Neural cell (in vitro differentiated cells): ENCODE measurements at regions not wholly inside any gene's neighbourhood (a gene's known extent, or its start where the extent isn't known, plus 50 kb on each side); places are given as distances from the start of the nearest gene placed in this dataset.

Experiments
- H2AFZ ChIP-seq: fragments of 200-600, 300-800 bp; sonication (generic), shearing (Covaris generic); 2 replicates; pipeline ENCODE4 v1.6.0; 2014; ENCODE audit warnings: low read depth, mild to moderate bottlenecking, antibody characterized with exemption, low read length, moderate library complexity
- H3F3A ChIP-seq: fragments of 200-600 bp; shearing (Covaris generic); 2 replicates; pipeline ENCODE4 v1.6.1; 2016; ENCODE audit warnings: mild to moderate bottlenecking, moderate library complexity, mixed read lengths, antibody characterized with exemption, low read length; ENCODE audit not compliant: insufficient read depth, poor library complexity, severe bottlenecking
- H3K27ac ChIP-seq: fragments of 200-600, 300-800 bp; sonication (generic), shearing (Covaris generic); 2 replicates; pipeline ENCODE4 v1.5.1; 2014; ENCODE audit warnings: mild to moderate bottlenecking, low read length, moderate library complexity
- H3K27me3 ChIP-seq: fragments of 300-800, 200-600 bp; sonication (generic), shearing (Covaris generic); 2 replicates; pipeline ENCODE4 v1.6.0; 2014; ENCODE audit warnings: mild to moderate bottlenecking, low read depth, low read length, moderate library complexity; ENCODE audit not compliant: insufficient read depth
- H3K36me3 ChIP-seq: fragments of 300-800, 200-600 bp; sonication (generic), shearing (Covaris generic); 2 replicates; pipeline ENCODE4 v1.5.1; 2014; ENCODE audit warnings: mild to moderate bottlenecking, antibody characterized with exemption, low read length, moderate library complexity; ENCODE audit not compliant: insufficient read depth
- H3K4me2 ChIP-seq: fragments of 300-800, 200-600 bp; sonication (generic), shearing (Covaris generic); 2 replicates; pipeline ENCODE4 v1.6.0; 2014; ENCODE audit warnings: mild to moderate bottlenecking, low read length
- H3K4me3 ChIP-seq: fragments of 300-800, 200-600 bp; sonication (generic), shearing (Covaris generic); 2 replicates; pipeline ENCODE4 v1.5.1; 2014; ENCODE audit warnings: mild to moderate bottlenecking, low read length, moderate library complexity
- H3K79me2 ChIP-seq: fragments of 200-600 bp; shearing (Covaris generic); replicated peaks from 2 replicates; pipeline ENCODE4 v1.6.0; 2014; ENCODE audit warnings: mild to moderate bottlenecking, low read length, moderate library complexity; ENCODE audit not compliant: insufficient read depth
- H3K9ac ChIP-seq: fragments of 300-800, 200-600 bp; sonication (generic), shearing (Covaris generic); 2 replicates; pipeline ENCODE4 v1.6.1; 2016; ENCODE audit warnings: mild to moderate bottlenecking, low read length, mixed read lengths
- H3K9me2 ChIP-seq: fragments of 200-600 bp; shearing (Covaris generic); 2 replicates; pipeline ENCODE4 v1.6.1; 2016; ENCODE audit warnings: mild to moderate bottlenecking, low read length, mixed read lengths; ENCODE audit not compliant: insufficient read depth
- H3K9me3 ChIP-seq: fragments of 200-600, 300-800 bp; sonication (generic), shearing (Covaris generic); 2 replicates; pipeline ENCODE4 v1.6.1; 2016; ENCODE audit warnings: mild to moderate bottlenecking, mixed run types, low read length, moderate library complexity, mixed read lengths
- H4K20me1 ChIP-seq: fragments of 200-600 bp; shearing (Covaris generic); 2 replicates; pipeline ENCODE4 v1.6.1; 2016; ENCODE audit warnings: mild to moderate bottlenecking, mixed run types; ENCODE audit not compliant: insufficient read depth
- CTCF ChIP-seq: fragments of 450-650 bp; IDR thresholded peaks from 2 replicates; pipeline ENCODE4 v1.5.1; 2014; ENCODE audit warnings: antibody characterized with exemption, mild to moderate bottlenecking, moderate library complexity; ENCODE audit not compliant: poor library complexity, severe bottlenecking
- EP300 ChIP-seq: fragments of 450-650 bp; conservative IDR thresholded peaks from 2 replicates; pipeline ENCODE4 v1.6.1; 2014; ENCODE audit warnings: antibody characterized with exemption, mild to moderate bottlenecking, moderate library complexity; ENCODE audit not compliant: poor library complexity, severe bottlenecking
- EZH2 ChIP-seq: fragments of 200-600, 300-800 bp; shearing (Covaris generic), sonication (generic); IDR thresholded peaks from 2 replicates; pipeline ENCODE4 v1.6.1; 2014; ENCODE audit warnings: antibody characterized with exemption, low read length, borderline replicate concordance, mild to moderate bottlenecking; ENCODE audit not compliant: insufficient read depth, poor library complexity, severe bottlenecking
- MXI1 ChIP-seq: fragments of 450-650 bp; conservative IDR thresholded peaks from 2 replicates; pipeline ENCODE4 v1.6.1; 2014; ENCODE audit warnings: antibody characterized with exemption, mild to moderate bottlenecking; ENCODE audit not compliant: poor library complexity, severe bottlenecking
- POLR2AphosphoS5 ChIP-seq: IDR thresholded peaks from 2 replicates; pipeline ENCODE4 v1.6.1; 2012
- RAD21 ChIP-seq: fragments of 450-650 bp; conservative IDR thresholded peaks from 2 replicates; pipeline ENCODE4 v1.6.1; 2014; ENCODE audit warnings: antibody characterized with exemption, mild to moderate bottlenecking, moderate library complexity
- REST ChIP-seq: IDR thresholded peaks from 2 replicates; pipeline ENCODE4 v1.6.1; 2012; ENCODE audit warnings: borderline replicate concordance
- SMC3 ChIP-seq: fragments of 450-650 bp; conservative IDR thresholded peaks from 2 replicates; pipeline ENCODE4 v1.6.1; 2014; ENCODE audit warnings: antibody characterized with exemption, mild to moderate bottlenecking, moderate library complexity; ENCODE audit not compliant: poor library complexity
- TAF1 ChIP-seq: IDR thresholded peaks from 2 replicates; pipeline ENCODE4 v1.6.1; 2012; ENCODE audit warnings: low read depth

- no peak overlapping the region for H3K4me2 ChIP-seq
- H3K9me3 ChIP-seq, result no peaks in the 10 kb centered on the region
- H3K79me2 ChIP-seq, result no peaks in the 10 kb centered on the region
- TF ChIP-seq EP300, result no peak
- no peak for TF ChIP-seq CTCF
- TF ChIP-seq REST, result no peak
- TF ChIP-seq TAF1, result no peak
- no peak for TF ChIP-seq EZH2
- no peak for TF ChIP-seq SMC3
- no peak for TF ChIP-seq RAD21
- TF ChIP-seq POLR2AphosphoS5, result no peak
- no peak for TF ChIP-seq MXI1
- H3K4me3 ChIP-seq, result no peak overlapping the region
- no peaks in the 10 kb centered on the region for H3K36me3 ChIP-seq
- H4K20me1 ChIP-seq, result no peaks in the 10 kb centered on the region
- no peak overlapping the region for H2AFZ ChIP-seq
- no peaks in the 10 kb centered on the region for H3F3A ChIP-seq
- no peaks in the 10 kb centered on the region for H3K9me2 ChIP-seq
- no peak overlapping the region for H3K9ac ChIP-seq
- H3K27me3 ChIP-seq, result no peaks in the 10 kb centered on the region
- H3K27ac ChIP-seq, result no peak overlapping the region
Measured at GRCh38 chr11:130571519-130571918, 123.1 kb downstream of the ADAMTS15 start.

GRCh38 chr11:130571947-130572584 lies 123.6 kb downstream of the ADAMTS15 start:
- H3K4me3 ChIP-seq, result no peak overlapping the region
- H3K9ac ChIP-seq, result no peak overlapping the region
- no peaks in the 10 kb centered on the region for H3K79me2 ChIP-seq
- no peak overlapping the region for H3K27ac ChIP-seq
- TF ChIP-seq MXI1, result no peak
- TF ChIP-seq CTCF, result no peak
- no peak for TF ChIP-seq REST
- no peak for TF ChIP-seq SMC3
- no peak for TF ChIP-seq EP300
- no peak for TF ChIP-seq POLR2AphosphoS5
- TF ChIP-seq TAF1, result no peak
- no peak for TF ChIP-seq RAD21
- TF ChIP-seq EZH2, result no peak
- H3K9me3 ChIP-seq, result no peaks in the 10 kb centered on the region
- no peak overlapping the region for H2AFZ ChIP-seq
- H3K36me3 ChIP-seq, result no peaks in the 10 kb centered on the region
- no peaks in the 10 kb centered on the region for H3F3A ChIP-seq
- H3K4me2 ChIP-seq, result no peak overlapping the region
- H3K27me3 ChIP-seq, result no peaks in the 10 kb centered on the region
- no peaks in the 10 kb centered on the region for H3K9me2 ChIP-seq
- H4K20me1 ChIP-seq, result no peaks in the 10 kb centered on the region
